ENCODE measurements at regions not wholly inside any gene's neighbourhood (a gene's known extent, or its start where the extent isn't known, plus 50 kb on each side); places are given as distances from the start of the nearest gene placed in this dataset.

GRCh38 chr9:82880336-82881050 is 182.4 kb downstream of the RASEF start:
- TF ChIP-seq USF1 (IDR thresholded peaks at IDR 0.05) (no peak), RAD21 (IDR thresholded peaks at IDR 0.05; ENCODE audit: low read depth) (no peak)

- TF ChIP-seq CEBPB (IDR thresholded peaks at IDR 0.05) (no peak), NFIC (IDR thresholded peaks at IDR 0.05) (no peak), YY1 (IDR thresholded peaks at IDR 0.05; ENCODE audit: low read depth) (no peak), CREB1 (IDR thresholded peaks at IDR 0.05; ENCODE audit: low read depth) (no peak), TCF12 (IDR thresholded peaks at IDR 0.05; ENCODE audit: low read depth) (no peak), REST (IDR thresholded peaks at IDR 0.05; ENCODE audit: low read depth) (no peak), ZBTB7A (IDR thresholded peaks at IDR 0.05; ENCODE audit: low read depth) (no peak), TAF1 (IDR thresholded peaks at IDR 0.05; ENCODE audit: low read depth) (no peak), MAX (IDR thresholded peaks at IDR 0.05) (no peak), RAD21 (IDR thresholded peaks at IDR 0.05; ENCODE audit: low read depth) (no peak), USF1 (IDR thresholded peaks at IDR 0.05) (no peak), FOXM1 (IDR thresholded peaks at IDR 0.05; ENCODE audit: borderline replicate concordance, low read depth) (no peak), TEAD4 (IDR thresholded peaks at IDR 0.05) (no peak), EP300 (IDR thresholded peaks at IDR 0.05; ENCODE audit: borderline replicate concordance) (no peak), EGR1 (IDR thresholded peaks at IDR 0.05) (no peak)
These were observed 180.8 kb downstream of the RASEF start for GRCh38 chr9:82882138-82882537.

GRCh38 chr9:82882748-82883147 is 180.2 kb downstream of the RASEF start:
- TF ChIP-seq EGR1 (IDR thresholded peaks at IDR 0.05) (no peak), ZBTB7A (IDR thresholded peaks at IDR 0.05; ENCODE audit: low read depth) (no peak), MAX (IDR thresholded peaks at IDR 0.05) (no peak), YY1 (IDR thresholded peaks at IDR 0.05; ENCODE audit: low read depth) (no peak), FOXM1 (IDR thresholded peaks at IDR 0.05; ENCODE audit: borderline replicate concordance, low read depth) (no peak), CREB1 (IDR thresholded peaks at IDR 0.05; ENCODE audit: low read depth) (no peak), NFIC (IDR thresholded peaks at IDR 0.05) (no peak), CEBPB (IDR thresholded peaks at IDR 0.05) (no peak), TEAD4 (IDR thresholded peaks at IDR 0.05) (peak; percentile 38; the same call in 1 of the 2 replicates)

GRCh38 chr9:82883436-82883835 is 179.5 kb downstream of the RASEF start:
- TF ChIP-seq REST (IDR thresholded peaks at IDR 0.05; ENCODE audit: low read depth) (no peak), TCF12 (IDR thresholded peaks at IDR 0.05; ENCODE audit: low read depth) (no peak), NFIC (IDR thresholded peaks at IDR 0.05) (no peak), CEBPB (IDR thresholded peaks at IDR 0.05) (no peak), EP300 (IDR thresholded peaks at IDR 0.05; ENCODE audit: borderline replicate concordance) (no peak), YY1 (IDR thresholded peaks at IDR 0.05; ENCODE audit: low read depth) (no peak), TEAD4 (IDR thresholded peaks at IDR 0.05) (no peak), RAD21 (IDR thresholded peaks at IDR 0.05; ENCODE audit: low read depth) (no peak), FOXM1 (IDR thresholded peaks at IDR 0.05; ENCODE audit: borderline replicate concordance, low read depth) (no peak), TAF1 (IDR thresholded peaks at IDR 0.05; ENCODE audit: low read depth) (no peak), MAX (IDR thresholded peaks at IDR 0.05) (no peak), ZBTB7A (IDR thresholded peaks at IDR 0.05; ENCODE audit: low read depth) (no peak), EGR1 (IDR thresholded peaks at IDR 0.05) (no peak)

GRCh38 chr9:82890401-82890800 is 172.5 kb downstream of the RASEF start:
- TF ChIP-seq CEBPB (IDR thresholded peaks at IDR 0.05), result no peak
- no peak for TF ChIP-seq RAD21 (IDR thresholded peaks at IDR 0.05; ENCODE audit: low read depth)
- no peak for TF ChIP-seq EP300 (IDR thresholded peaks at IDR 0.05; ENCODE audit: borderline replicate concordance)
- no peak for TF ChIP-seq NFIC (IDR thresholded peaks at IDR 0.05)
- TF ChIP-seq ZBTB7A (IDR thresholded peaks at IDR 0.05; ENCODE audit: low read depth), result no peak
- TF ChIP-seq YY1 (IDR thresholded peaks at IDR 0.05; ENCODE audit: low read depth), result no peak
- TF ChIP-seq FOXM1 (IDR thresholded peaks at IDR 0.05; ENCODE audit: borderline replicate concordance, low read depth), result no peak
- TF ChIP-seq EGR1 (IDR thresholded peaks at IDR 0.05), result no peak
- no peak for TF ChIP-seq TAF1 (IDR thresholded peaks at IDR 0.05; ENCODE audit: low read depth)
- no peak for TF ChIP-seq REST (IDR thresholded peaks at IDR 0.05; ENCODE audit: low read depth)
- no peak for TF ChIP-seq TCF12 (IDR thresholded peaks at IDR 0.05; ENCODE audit: low read depth)
- no peak for TF ChIP-seq MAX (IDR thresholded peaks at IDR 0.05)
- TF ChIP-seq TEAD4 (IDR thresholded peaks at IDR 0.05), result no peak
- no peak for TF ChIP-seq USF1 (IDR thresholded peaks at IDR 0.05)
- TF ChIP-seq CREB1 (IDR thresholded peaks at IDR 0.05; ENCODE audit: low read depth), result no peak

All from Ishikawa (cell line).